ENCODE measurements at regions not wholly inside any gene's neighbourhood (a gene's known extent, or its start where the extent isn't known, plus 50 kb on each side); places are given as distances from the start of the nearest gene placed in this dataset.

GRCh38 chr6:6402591-6402990 is 82.1 kb upstream of the F13A1 start:
- TF ChIP-seq CTCF (IDR thresholded peaks at IDR 0.05), result no peak
- no peak for TF ChIP-seq POLR2A (IDR thresholded peaks at IDR 0.05)
